ENCODE measurements at regions not wholly inside any gene's neighbourhood (a gene's known extent, or its start where the extent isn't known, plus 50 kb on each side); places are given as distances from the start of the nearest gene placed in this dataset.

DNA sequence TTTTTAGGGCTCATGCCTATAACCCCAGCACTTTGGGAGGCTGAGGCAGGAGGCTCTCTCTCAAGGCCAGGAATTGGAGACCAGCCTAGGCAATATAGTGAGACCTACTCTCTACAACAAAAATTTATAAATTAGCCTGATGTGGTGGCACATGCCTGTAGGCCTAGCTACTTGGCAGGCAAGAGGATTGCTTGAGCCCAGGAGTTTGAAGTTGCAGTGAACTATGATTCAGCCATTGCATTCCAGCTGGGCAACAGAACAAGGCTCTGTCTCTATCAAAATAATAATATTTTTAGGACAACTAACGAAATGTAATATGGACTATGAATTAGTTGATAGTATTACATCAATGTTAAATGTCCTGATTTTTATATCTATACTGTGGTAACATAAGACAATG lies 68.8 kb upstream of the ARID1A start:
- Histone ChIP-seq H2AFZ (ENCODE audit: insufficient read depth, low read depth, low read length, poor library complexity, severe bottlenecking) (no peak overlapping the region), H3K4me1 (ENCODE audit: control insufficient read depth in 2 of 2, insufficient read depth in 2 of 2, low read length in 2 of 2) (peaks cover 22 to 30% of the 10 kb centered on the region in 2 donors), H3K4me3 (ENCODE audit: control extremely low read depth in 1 of 5, extremely low read depth in 1 of 5, insufficient read depth in 1 of 5, low read depth in 2 of 5, low read length in 4 of 5) (no peak overlapping the region), H3K4me2 (replicated peaks; ENCODE audit: low read depth, low read length, poor library complexity, severe bottlenecking) (no peak overlapping the region), H3K27ac (ENCODE audit: low read length in 2 of 2) (peak overlapping the region in 1 of 2 donors; percentile 61), H3K9ac (ENCODE audit: low read length) (no peak overlapping the region), H3K79me2 (ENCODE audit: control insufficient read depth, insufficient read depth, low read length) (no peaks in the 10 kb centered on the region), H3K27me3 (replicated peaks in 1 of 4; ENCODE audit: control extremely low read depth in 1 of 4, control insufficient read depth in 3 of 4, insufficient read depth in 4 of 4, low read length in 3 of 4) (no peaks in the 10 kb centered on the region), H4K20me1 (ENCODE audit: control insufficient read depth, insufficient read depth, low read length, poor library complexity, severe bottlenecking) (no peaks in the 10 kb centered on the region), H3K9me3 (ENCODE audit: control extremely low read depth in 1 of 3, control insufficient read depth in 2 of 3, insufficient read depth in 1 of 3, low read length in 2 of 3) (no peaks in the 10 kb centered on the region), H3K36me3 (replicated peaks in 1 of 2; ENCODE audit: control extremely low read depth in 1 of 2, control insufficient read depth in 1 of 2, extremely low read depth in 1 of 2, insufficient read depth in 2 of 2, low read length in 1 of 2) (no peaks in the 10 kb centered on the region)
- intact Hi-C loops (cut with micrococcal nuclease), result no loop called here
- TF ChIP-seq, protein P1, sequence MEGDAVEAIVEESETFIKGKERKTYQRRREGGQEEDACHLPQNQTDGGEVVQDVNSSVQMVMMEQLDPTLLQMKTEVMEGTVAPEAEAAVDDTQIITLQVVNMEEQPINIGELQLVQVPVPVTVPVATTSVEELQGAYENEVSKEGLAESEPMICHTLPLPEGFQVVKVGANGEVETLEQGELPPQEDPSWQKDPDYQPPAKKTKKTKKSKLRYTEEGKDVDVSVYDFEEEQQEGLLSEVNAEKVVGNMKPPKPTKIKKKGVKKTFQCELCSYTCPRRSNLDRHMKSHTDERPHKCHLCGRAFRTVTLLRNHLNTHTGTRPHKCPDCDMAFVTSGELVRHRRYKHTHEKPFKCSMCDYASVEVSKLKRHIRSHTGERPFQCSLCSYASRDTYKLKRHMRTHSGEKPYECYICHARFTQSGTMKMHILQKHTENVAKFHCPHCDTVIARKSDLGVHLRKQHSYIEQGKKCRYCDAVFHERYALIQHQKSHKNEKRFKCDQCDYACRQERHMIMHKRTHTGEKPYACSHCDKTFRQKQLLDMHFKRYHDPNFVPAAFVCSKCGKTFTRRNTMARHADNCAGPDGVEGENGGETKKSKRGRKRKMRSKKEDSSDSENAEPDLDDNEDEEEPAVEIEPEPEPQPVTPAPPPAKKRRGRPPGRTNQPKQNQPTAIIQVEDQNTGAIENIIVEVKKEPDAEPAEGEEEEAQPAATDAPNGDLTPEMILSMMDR (IDR thresholded peaks at IDR 0.05), result no peak
- no peak for TF ChIP-seq EZH2 (IDR thresholded peaks at IDR 0.05; ENCODE audit: borderline replicate concordance, insufficient read depth, low read depth, low read length, poor library complexity, severe bottlenecking)
- Mint-ChIP-seq H3K4me1 (peaks cover 30% of the 10 kb centered on the region), H3K27ac (peak overlapping the region; percentile 41), H3K9me3 (ENCODE audit: insufficient read depth) (no peaks in the 10 kb centered on the region), H3K27me3 (no peaks in the 10 kb centered on the region), H3K4me3 (no peak overlapping the region)
- ATAC-seq (ENCODE audit: low read depth), result no peak
- CTCF ChIA-PET, result interaction anchor here (1.3 to 2.1 kb wide), 2 partner anchors 25 to 65 kb away, joined by 5 to 8 read pairs; no protein-coding TSS in a partner anchor
- no peak for DNase-seq
- no CpG with 5 or more reads among the region's 1 CpG for WGBS (ENCODE audit: insufficient coverage)
- POLR2A ChIA-PET, result no interaction called here

- H3K9me3 ChIP-seq (ENCODE audit: control extremely low read depth in 1 of 3, control insufficient read depth in 2 of 3, insufficient read depth in 1 of 3, low read length in 2 of 3), result no peaks in the 10 kb centered on the region
- no peaks in the 10 kb centered on the region for H4K20me1 ChIP-seq (ENCODE audit: control insufficient read depth, insufficient read depth, low read length, poor library complexity, severe bottlenecking)
- TF ChIP-seq EZH2 (IDR thresholded peaks at IDR 0.05; ENCODE audit: borderline replicate concordance, insufficient read depth, low read depth, low read length, poor library complexity, severe bottlenecking), result no peak
- TF ChIP-seq, protein P1 (IDR thresholded peaks at IDR 0.05), result no peak
- peaks cover 38% of the 10 kb centered on the region for H3K4me1 Mint-ChIP-seq
- ChIA-PET POLR2A (no interaction called here), CTCF (interaction anchor here (0.9 to 2.1 kb wide), 4 partner anchors 26 to 161 kb away, joined by 3 to 9 read pairs (median 7); no protein-coding TSS in a partner anchor)
- H3K27me3 Mint-ChIP-seq, result no peaks in the 10 kb centered on the region
- peak overlapping the region; percentile 45 for H3K4me2 ChIP-seq (replicated peaks; ENCODE audit: low read depth, low read length, poor library complexity, severe bottlenecking)
- H3K4me3 Mint-ChIP-seq, result peak overlapping the region; percentile 32
- H3K27me3 ChIP-seq (replicated peaks in 1 of 4; ENCODE audit: control extremely low read depth in 1 of 4, control insufficient read depth in 3 of 4, insufficient read depth in 4 of 4, low read length in 3 of 4), result no peaks in the 10 kb centered on the region
- no peak overlapping the region for H3K9ac ChIP-seq (ENCODE audit: low read length)
- 0% methylated on average over 1 of the region's 3 CpGs for WGBS (ENCODE audit: insufficient coverage)
- peaks cover 26 to 34% of the 10 kb centered on the region in 2 donors for H3K4me1 ChIP-seq (ENCODE audit: control insufficient read depth in 2 of 2, insufficient read depth in 2 of 2, low read length in 2 of 2)
- intact Hi-C loops (cut with micrococcal nuclease), result no loop called here
- no peak overlapping the region for H2AFZ ChIP-seq (ENCODE audit: insufficient read depth, low read depth, low read length, poor library complexity, severe bottlenecking)
- H3K36me3 ChIP-seq (replicated peaks in 1 of 2; ENCODE audit: control extremely low read depth in 1 of 2, control insufficient read depth in 1 of 2, extremely low read depth in 1 of 2, insufficient read depth in 2 of 2, low read length in 1 of 2), result no peaks in the 10 kb centered on the region
- peak overlapping the region; percentile 25 to 43 for H3K27ac ChIP-seq (ENCODE audit: low read length in 2 of 2)
- no peak overlapping the region for H3K4me3 ChIP-seq (ENCODE audit: control extremely low read depth in 1 of 5, extremely low read depth in 1 of 5, insufficient read depth in 1 of 5, low read depth in 2 of 5, low read length in 4 of 5)
- ATAC-seq (ENCODE audit: low read depth) (peak; percentile 80), DNase-seq (peak; percentile 67)
- H3K9me3 Mint-ChIP-seq (ENCODE audit: insufficient read depth), result no peaks in the 10 kb centered on the region
- no peaks in the 10 kb centered on the region for H3K79me2 ChIP-seq (ENCODE audit: control insufficient read depth, insufficient read depth, low read length)
- peak overlapping the region; percentile 75 for H3K27ac Mint-ChIP-seq
Observed at GRCh38 chr1:26627954-26628353, 67.9 kb upstream of the ARID1A start.
